HG02759 (cell line): ENCODE measurements at regions not wholly inside any gene's neighbourhood (a gene's known extent, or its start where the extent isn't known, plus 50 kb on each side); places are given as distances from the start of the nearest gene placed in this dataset.

Experiments used
- ATAC-seq: cut with Tn5 transposase; IDR thresholded peaks from one replicate; pipeline ENCODE4 v1.9.1; 2021; ENCODE audit warnings: mild to moderate bottlenecking, moderate library complexity; ENCODE audit not compliant: unreplicated experiment

- ATAC-seq = no peak
Measured at GRCh38 chr10:20993830-20994527, 96.9 kb upstream of the NEBL start.

- no peak for ATAC-seq
Measured at GRCh38 chr10:20993389-20993788, 96.3 kb upstream of the NEBL start.

DNA sequence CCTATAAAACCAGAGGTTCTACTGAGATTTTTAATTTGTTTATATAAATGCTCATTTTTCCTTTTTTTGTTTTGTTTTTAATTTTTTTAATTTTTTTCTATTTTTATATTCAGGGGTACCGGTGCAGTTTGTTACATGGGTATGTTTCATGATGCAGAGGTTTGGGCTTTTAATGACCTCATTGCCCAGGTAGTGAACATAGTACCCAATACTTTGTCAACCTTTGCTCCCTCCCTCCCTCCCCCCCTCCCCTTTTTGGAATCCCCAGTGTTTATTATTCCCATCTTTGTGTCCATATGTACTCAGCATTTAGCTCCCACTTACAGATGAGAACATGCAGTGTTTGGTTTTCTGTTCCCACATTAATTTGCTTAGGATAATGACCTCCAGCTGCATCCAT is 94.4 kb upstream of the NEBL start:
- ATAC-seq = no peak

GRCh38 chr10:20990604-20991003 is 93.5 kb upstream of the NEBL start:
- no peak for ATAC-seq

DNA sequence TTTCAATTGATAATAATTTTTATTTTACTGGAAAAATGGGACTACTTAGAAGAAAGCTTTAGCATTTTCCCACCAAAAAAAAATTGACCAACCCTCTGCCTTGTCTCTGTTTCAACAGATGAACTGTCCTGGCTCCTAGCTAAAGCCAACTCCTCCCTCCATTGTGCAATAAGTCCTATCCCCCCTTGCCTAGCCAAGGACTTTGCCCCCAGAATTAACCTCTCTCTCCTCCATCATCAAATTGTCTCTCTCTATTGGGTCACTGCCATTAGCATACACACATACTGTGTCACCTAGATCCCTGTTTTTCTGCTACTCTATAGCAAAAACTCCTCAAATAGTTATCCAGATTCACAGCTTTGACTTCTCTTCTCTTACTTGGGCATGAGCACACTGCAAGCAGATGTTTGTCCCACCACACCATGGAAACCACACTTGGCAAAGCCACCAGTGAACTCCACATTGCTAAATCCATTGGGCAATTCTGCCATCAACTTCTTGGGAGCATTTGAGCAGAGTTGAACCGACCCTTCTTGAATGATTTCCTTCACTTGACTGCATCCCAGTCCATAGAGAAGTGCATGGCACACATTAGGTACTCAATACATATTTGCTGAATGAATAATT is 91.4 kb upstream of the NEBL start:
- ATAC-seq = no peak

DNA sequence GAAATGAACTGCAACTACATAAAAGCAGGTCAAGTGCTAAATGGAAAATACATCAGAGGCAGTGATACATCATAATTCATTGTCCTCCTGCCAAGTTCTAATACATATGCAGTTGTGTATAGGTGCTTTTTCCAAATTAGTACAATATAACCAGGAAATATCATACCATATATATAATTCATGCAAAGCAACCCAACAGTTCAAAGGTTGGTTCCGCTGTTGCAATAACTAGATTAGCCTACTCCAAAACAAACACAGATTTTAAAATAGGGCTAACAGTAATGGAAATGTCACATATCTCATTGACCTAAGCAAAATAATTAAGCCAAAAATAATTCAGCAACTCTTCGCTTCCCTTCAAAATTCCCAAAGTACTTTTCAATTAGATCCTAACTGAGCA is 88.9 kb upstream of the NEBL start:
- ATAC-seq = no peak

DNA sequence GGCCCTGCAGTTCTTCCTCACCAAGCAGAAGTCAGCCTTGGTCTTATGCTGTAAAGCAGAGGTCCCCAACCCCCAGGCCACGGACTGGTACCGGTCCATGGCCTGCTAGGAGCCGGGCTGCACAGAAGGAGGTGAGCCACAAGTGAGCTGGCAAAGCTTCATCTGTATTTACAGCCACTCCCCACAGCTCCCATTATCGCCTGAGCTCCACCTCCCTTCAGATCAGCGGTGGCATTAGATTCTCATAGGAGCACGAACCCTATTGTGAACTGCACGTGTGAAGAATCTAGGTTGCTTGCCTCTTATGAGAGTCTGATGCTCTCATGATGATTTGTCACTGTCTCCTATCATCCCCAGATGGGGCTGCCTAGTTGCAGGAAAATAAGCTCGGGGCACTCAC is 87.6 kb upstream of the NEBL start:
- ATAC-seq = no peak

DNA sequence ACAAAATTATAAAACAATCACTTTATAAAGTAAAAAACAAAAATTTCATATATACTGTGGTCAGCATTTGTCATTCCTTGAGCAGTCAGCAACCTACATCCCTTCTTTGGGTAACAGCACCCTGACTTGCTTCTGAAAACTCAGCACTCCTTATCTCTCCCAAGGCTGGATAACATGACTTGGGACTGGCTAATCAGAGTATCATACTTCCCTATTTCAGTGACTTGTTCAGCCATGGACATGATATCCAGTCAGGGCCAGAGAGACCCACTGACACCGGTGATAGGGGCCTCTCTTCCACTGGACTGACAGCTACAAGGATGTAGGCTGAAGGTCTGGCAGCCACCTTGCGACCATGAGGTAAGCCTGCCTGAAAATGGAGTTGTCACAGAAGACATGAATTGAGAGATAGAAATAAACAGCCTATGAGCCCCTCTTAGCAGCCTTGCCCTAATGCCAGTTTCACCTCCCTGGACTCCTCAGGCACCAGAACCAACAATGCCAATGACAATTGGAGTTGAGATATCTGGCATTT is 84.4 kb upstream of the NEBL start:
- ATAC-seq = no peak

- no peak for ATAC-seq
Measured at GRCh38 chr10:20978617-20979016, 81.5 kb upstream of the NEBL start.

DNA sequence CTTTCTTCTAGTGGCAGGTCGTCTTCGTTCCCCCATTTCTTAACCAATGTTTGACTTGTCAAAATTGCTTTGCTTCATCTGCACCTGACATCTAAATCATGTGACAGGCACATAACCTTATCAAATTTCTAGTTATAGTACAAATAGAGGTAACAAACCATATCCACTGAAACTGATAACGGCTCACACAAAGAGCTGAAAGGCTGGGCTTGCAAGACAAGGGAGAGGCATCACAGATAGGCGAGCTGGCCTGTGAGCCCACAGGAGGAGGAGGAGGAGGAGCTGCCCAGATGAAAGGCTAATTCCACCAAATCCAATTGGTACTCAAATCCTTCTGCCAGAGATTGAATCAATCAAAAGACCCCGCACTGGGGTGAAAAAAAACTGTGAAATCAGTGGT is 80.2 kb upstream of the NEBL start:
- ATAC-seq = no peak

- no peak for ATAC-seq
Measured at GRCh38 chr10:20976891-20977290, 79.8 kb upstream of the NEBL start.

- no peak for ATAC-seq
Measured at GRCh38 chr10:20976390-20976789, 79.3 kb upstream of the NEBL start.

- no peak for ATAC-seq
Measured at GRCh38 chr10:20975236-20975635, 78.1 kb upstream of the NEBL start.

- no peak for ATAC-seq
Measured at GRCh38 chr10:20972925-20973324, 75.8 kb upstream of the NEBL start.

GRCh38 chr10:20971901-20972300 is 74.8 kb upstream of the NEBL start:
- no peak for ATAC-seq

- peak; percentile 91 for ATAC-seq
Measured at GRCh38 chr10:20970708-20971107, 73.6 kb upstream of the NEBL start.

DNA sequence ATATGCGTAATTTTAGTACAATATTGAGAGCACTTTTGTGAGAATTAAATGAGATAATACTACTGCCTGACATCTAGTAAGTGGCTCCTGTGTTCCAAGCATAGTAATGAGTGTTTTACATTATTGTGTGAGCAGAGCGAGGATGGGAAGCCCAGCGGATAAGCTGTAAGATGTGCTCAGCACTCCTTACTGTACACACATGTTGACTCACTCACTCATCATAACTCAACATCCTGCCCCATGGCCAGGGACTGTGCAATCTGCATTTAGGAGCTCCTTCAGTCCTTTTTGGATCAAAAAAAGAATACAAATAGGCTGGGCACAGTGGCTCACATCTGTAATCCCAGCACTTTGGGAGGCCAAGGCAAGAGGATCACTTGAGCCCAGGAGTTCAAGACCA is 72.9 kb upstream of the NEBL start:
- no peak for ATAC-seq

- no peak for ATAC-seq
Measured at GRCh38 chr10:20966426-20966825, 69.3 kb upstream of the NEBL start.

DNA sequence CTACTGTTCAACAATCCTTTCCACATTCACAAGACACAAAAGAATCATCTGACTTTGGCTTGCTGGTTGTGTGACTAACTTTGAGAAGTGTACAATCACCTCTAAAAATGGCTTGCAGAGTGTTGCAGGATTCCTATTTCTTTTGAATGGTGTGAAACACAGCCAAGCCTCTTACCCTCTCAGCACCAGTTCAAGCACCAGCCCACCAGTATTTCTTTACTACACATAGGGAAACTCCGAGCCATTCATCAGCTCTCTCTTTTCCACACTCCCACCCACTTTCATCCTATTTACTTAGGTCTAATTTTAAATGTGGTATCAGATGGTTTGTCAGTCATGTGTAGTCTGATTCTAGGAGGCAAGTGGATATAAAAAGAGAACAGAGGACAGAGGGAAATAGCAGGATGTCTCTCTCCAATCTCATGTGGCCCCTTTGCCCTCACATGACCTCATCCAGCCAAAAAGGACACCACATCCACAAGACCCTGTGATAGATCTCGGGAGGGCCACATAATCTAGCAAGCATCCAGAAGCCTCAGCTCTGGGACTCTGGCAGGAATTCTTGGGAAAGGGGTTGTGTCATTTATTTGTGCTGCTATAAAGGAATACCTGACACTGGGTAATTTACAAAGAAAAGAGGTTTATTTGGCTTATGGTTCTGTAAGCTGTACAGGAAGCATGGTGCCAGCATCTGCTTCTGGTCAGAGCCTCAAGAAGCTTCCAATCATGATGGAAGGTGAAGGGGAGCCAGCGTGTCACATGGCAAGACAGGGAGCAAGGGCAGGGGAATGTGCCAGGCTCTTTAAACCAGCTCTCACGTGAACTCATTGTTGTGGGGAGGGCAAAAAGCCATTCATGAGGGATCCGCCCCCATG is 66.8 kb upstream of the NEBL start:
- ATAC-seq = no peak

- ATAC-seq = no peak
Measured at GRCh38 chr10:20963056-20963455, 65.9 kb upstream of the NEBL start.

GRCh38 chr10:20962165-20962564 is 65.1 kb upstream of the NEBL start:
- no peak for ATAC-seq

- ATAC-seq = no peak
Measured at GRCh38 chr10:20959242-20959641, 62.1 kb upstream of the NEBL start.
